Hepatocyte (in vitro differentiated cells): ENCODE measurements at regions not wholly inside any gene's neighbourhood (a gene's known extent, or its start where the extent isn't known, plus 50 kb on each side); places are given as distances from the start of the nearest gene placed in this dataset.

Experiments
- DNase-seq: peaks from one replicate; pipeline ENCODE4 v3.0.0-alpha.2; 2016; ENCODE audit warnings: low spot score
- H2AFZ ChIP-seq: fragments of 200-600 bp; sonication (generic); 2 replicates; pipeline ENCODE4 v1.6.0; 2016; ENCODE audit warnings: antibody characterized with exemption, mild to moderate bottlenecking
- H3K27ac ChIP-seq: fragments of 200-600 bp; sonication (generic); 2 replicates; pipeline ENCODE4 v1.5.1; 2016; ENCODE audit warnings: mild to moderate bottlenecking
- H3K27me3 ChIP-seq: fragments of 200-600 bp; sonication (generic); 2 replicates; pipeline ENCODE4 v1.6.1; 2016
- H3K36me3 ChIP-seq: fragments of 200-600 bp; sonication (generic); replicated peaks from 2 replicates; pipeline ENCODE4 v1.5.1; 2016; ENCODE audit warnings: low read depth; ENCODE audit not compliant: insufficient read depth
- H3K4me1 ChIP-seq: fragments of 200-600 bp; sonication (generic); 2 replicates; pipeline ENCODE4 v1.5.1; 2016; ENCODE audit warnings: mild to moderate bottlenecking, moderate library complexity; ENCODE audit not compliant: insufficient read depth
- H3K4me2 ChIP-seq: fragments of 200-600 bp; sonication (generic); 2 replicates; pipeline ENCODE4 v1.6.0; 2016
- H3K4me3 ChIP-seq: fragments of 200-600 bp; sonication (generic); 2 replicates; pipeline ENCODE4 v1.5.1; 2016; ENCODE audit warnings: mild to moderate bottlenecking
- H3K79me2 ChIP-seq: fragments of 200-600 bp; sonication (generic); 2 replicates; pipeline ENCODE4 v1.6.0; 2017; ENCODE audit warnings: mild to moderate bottlenecking
- H3K9me2 ChIP-seq: fragments of 200-600 bp; sonication (generic); replicated peaks from 2 replicates; pipeline ENCODE4 v1.6.0; 2017; ENCODE audit warnings: mild to moderate bottlenecking; ENCODE audit not compliant: insufficient read depth
- H3K9me3 ChIP-seq: fragments of 200-600 bp; sonication (generic); 2 replicates; pipeline ENCODE4 v1.5.1; 2016; ENCODE audit warnings: low read depth, mild to moderate bottlenecking
- H4K20me1 ChIP-seq: fragments of 200-600 bp; sonication (generic); 2 replicates; pipeline ENCODE4 v1.6.0; 2016; ENCODE audit warnings: mild to moderate bottlenecking; ENCODE audit not compliant: insufficient read depth, poor library complexity, severe bottlenecking
- EZH2 ChIP-seq: fragments of 200-600 bp; sonication (generic); IDR thresholded peaks from 2 replicates; pipeline ENCODE4 v1.6.1; 2016; ENCODE audit warnings: antibody characterized with exemption, mild to moderate bottlenecking, borderline replicate concordance
- EZH2phosphoT487 ChIP-seq: fragments of 200-600 bp; sonication (generic); IDR thresholded peaks from one replicate; pipeline ENCODE4 v1.6.1; 2018; ENCODE audit warnings: antibody characterized with exemption, mild to moderate bottlenecking, low read depth, moderate library complexity; ENCODE audit not compliant: unreplicated experiment, severe bottlenecking
- WGBS: methylation state at CpG from one replicate; pipeline ENCODE4 v1.1.6; 2016; ENCODE audit warnings: low lambda C conversion rate; ENCODE audit errors: missing lambda C conversion rate; 5-methylcytosine and 5-hydroxymethylcytosine counted together
- TF ChIP-seq, protein P1 (sequence below): fragments of 200-600 bp; sonication (generic); IDR thresholded peaks from 2 replicates; pipeline ENCODE4 v1.5.1; 2016; ENCODE audit warnings: antibody characterized with exemption, mild to moderate bottlenecking; ENCODE audit not compliant: poor library complexity

DNA sequence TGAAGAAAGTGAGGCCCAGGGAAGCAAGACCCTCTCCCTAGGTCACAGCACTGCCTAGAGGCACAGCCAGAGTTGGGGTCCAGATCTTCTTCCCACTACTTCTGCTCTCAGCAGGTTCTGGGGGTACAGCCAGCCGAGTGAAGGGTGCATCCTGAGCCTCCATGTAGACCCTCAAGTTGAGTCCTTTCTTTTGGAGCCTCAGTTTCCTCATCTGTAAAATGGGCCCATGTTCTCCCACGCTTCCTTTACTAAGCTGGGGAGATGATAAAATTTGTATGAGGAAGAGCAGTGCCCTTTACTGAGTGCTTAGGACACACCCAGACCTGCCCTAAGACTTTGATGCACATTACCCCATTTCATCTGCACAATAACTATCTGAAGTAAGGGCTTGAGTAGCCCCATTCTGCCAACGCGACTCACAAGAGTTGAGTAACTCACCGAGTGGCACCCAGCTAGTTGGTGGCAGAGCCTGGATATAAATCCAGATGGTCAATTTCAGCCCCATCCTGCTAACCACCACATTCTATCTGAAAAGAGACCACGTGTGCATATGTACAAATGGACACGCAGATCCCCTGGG, 64.3 kb upstream of the GGTA1 start:
- TF ChIP-seq EZH2phosphoT487 (no peak), EZH2 (no peak)
- TF ChIP-seq, protein P1, sequence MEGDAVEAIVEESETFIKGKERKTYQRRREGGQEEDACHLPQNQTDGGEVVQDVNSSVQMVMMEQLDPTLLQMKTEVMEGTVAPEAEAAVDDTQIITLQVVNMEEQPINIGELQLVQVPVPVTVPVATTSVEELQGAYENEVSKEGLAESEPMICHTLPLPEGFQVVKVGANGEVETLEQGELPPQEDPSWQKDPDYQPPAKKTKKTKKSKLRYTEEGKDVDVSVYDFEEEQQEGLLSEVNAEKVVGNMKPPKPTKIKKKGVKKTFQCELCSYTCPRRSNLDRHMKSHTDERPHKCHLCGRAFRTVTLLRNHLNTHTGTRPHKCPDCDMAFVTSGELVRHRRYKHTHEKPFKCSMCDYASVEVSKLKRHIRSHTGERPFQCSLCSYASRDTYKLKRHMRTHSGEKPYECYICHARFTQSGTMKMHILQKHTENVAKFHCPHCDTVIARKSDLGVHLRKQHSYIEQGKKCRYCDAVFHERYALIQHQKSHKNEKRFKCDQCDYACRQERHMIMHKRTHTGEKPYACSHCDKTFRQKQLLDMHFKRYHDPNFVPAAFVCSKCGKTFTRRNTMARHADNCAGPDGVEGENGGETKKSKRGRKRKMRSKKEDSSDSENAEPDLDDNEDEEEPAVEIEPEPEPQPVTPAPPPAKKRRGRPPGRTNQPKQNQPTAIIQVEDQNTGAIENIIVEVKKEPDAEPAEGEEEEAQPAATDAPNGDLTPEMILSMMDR = no peak
- no peaks in the 10 kb centered on the region for H3K27me3 ChIP-seq
- peaks cover 12% of the 10 kb centered on the region for H3K4me1 ChIP-seq
- no peak overlapping the region for H2AFZ ChIP-seq
- H3K4me3 ChIP-seq = no peak overlapping the region
- no peaks in the 10 kb centered on the region for H4K20me1 ChIP-seq
- H3K9me2 ChIP-seq = no peaks in the 10 kb centered on the region
- H3K9me3 ChIP-seq = no peaks in the 10 kb centered on the region
- H3K36me3 ChIP-seq = no peaks in the 10 kb centered on the region
- DNase-seq = no peak
- H3K27ac ChIP-seq = no peak overlapping the region
- WGBS = 94% methylated on average over 7 of the region's 7 CpGs
- no peak overlapping the region for H3K4me2 ChIP-seq
- no peaks in the 10 kb centered on the region for H3K79me2 ChIP-seq

DNA sequence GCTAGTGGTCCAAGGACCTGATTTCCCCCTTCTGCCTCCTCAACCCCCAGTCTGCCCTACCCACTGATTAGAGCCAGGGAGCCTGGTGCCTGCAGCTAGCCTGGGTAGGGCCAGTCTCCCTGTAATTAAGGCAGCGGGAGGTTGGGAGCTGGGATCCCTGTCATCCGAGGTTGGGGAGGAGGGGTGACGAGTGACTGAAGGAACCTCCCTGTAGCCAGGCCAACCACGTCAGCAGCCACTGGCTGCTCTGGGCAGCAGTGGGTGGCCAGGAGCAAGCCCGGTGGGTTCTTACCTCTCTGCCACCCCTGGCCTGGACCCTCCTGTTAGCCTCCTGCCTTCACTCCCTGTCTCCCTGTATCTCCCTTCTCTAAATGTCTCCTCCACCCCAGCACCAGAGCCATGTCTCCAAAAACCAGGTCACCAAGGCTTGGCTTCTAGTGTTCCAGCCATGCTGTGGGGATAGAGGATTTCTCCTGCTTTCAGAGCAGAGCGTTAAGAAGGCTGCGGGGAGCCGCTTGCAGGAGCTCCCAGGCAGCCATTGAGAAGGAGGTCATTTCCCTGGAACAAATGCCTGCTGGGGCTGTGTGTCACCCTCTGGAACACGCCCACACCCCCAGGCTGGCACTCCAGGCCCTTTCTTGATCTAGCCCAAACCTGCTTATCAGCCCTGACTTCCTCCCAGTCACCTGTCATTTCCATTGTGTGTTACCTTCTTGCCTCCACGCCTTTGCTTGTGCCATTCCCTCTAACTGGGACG, 65.0 kb upstream of the GGTA1 start:
- Histone ChIP-seq H3K4me1 (peaks cover 14% of the 10 kb centered on the region), H3K36me3 (no peaks in the 10 kb centered on the region), H2AFZ (no peak overlapping the region), H3K27ac (no peak overlapping the region), H3K9me2 (no peaks in the 10 kb centered on the region), H3K27me3 (no peaks in the 10 kb centered on the region), H4K20me1 (no peaks in the 10 kb centered on the region), H3K4me2 (no peak overlapping the region), H3K4me3 (no peak overlapping the region), H3K79me2 (no peaks in the 10 kb centered on the region), H3K9me3 (no peaks in the 10 kb centered on the region)
- 84% methylated on average over 11 of the region's 11 CpGs for WGBS
- TF ChIP-seq, protein P1 = no peak
- TF ChIP-seq EZH2phosphoT487 = no peak
- DNase-seq = no peak

DNA sequence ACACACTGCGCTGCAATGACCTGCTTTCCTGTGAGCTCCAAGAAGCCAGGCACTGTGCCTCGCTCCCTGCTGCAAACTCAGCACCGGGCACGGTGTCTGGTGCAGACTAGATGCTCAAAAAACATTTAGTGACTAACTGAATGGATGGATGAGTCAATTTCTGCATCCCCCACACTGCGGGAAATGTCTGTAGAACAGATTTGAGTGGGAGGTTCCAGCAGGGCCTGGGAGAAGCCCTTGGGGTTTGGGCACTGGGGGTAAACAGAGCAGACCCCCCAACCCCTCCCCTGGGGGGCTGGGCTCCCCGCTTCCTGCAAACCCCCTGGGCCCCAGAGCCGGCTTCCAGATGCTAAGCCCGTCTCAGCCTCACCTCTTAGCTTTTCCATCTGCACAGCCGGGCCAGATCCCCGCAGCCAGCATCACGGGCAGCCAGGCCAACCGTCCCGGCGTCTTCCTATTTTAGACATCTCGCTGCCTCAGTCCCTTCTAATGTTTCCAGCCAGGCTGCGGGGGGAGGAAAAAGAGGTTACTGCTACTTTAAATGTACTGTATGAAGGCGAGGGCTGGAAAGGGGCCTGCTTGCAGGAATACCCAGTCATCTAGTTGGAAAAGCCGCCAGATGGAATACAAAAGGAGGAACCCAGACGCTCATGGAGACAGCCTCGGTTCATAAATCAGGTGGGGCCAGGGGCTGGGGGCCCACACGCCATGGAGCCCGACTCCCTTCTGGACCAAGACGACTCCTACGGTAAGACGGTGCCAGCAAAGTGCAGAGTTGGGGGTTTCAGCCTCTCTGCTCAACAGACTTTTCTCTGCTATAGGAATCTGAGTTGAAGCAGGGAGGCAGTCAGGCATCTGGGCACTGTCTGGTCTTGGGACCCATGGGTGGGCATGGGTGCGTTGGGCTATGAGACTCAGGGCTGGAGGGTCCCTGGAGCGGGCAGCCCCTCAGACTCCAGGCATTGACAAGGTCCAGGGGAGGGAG, 67.1 kb upstream of the GGTA1 start:
- Histone ChIP-seq H4K20me1 (no peaks in the 10 kb centered on the region), H2AFZ (no peak overlapping the region), H3K36me3 (no peaks in the 10 kb centered on the region), H3K79me2 (no peaks in the 10 kb centered on the region), H3K27me3 (no peaks in the 10 kb centered on the region), H3K4me1 (peaks cover 14% of the 10 kb centered on the region), H3K9me2 (no peaks in the 10 kb centered on the region), H3K4me2 (peak overlapping the region; percentile 64), H3K9me3 (no peaks in the 10 kb centered on the region), H3K27ac (peak overlapping the region; percentile 79), H3K4me3 (no peak overlapping the region)
- DNase-seq = no peak
- 62% methylated on average over 26 of the region's 27 CpGs for WGBS
- TF ChIP-seq EZH2phosphoT487 = no peak
- TF ChIP-seq, protein P1 = no peak
- TF ChIP-seq EZH2 = no peak
